Activated CD8-positive, alpha-beta T cell treated with anti-CD3 and anti-CD28 coated beads for 36 hours (primary cell): ENCODE measurements at regions not wholly inside any gene's neighbourhood (a gene's known extent, or its start where the extent isn't known, plus 50 kb on each side); places are given as distances from the start of the nearest gene placed in this dataset.

ENCODE experiments used
- ATAC-seq: fragments of 200-7000 bp; cut with Tn5 transposase; one replicate; pipeline ENCODE4 v1.10.0; 2021; ENCODE audit warnings: mild to moderate bottlenecking, moderate library complexity
- CTCF ChIA-PET: fragments of 350-600 bp; sonication (Branson Sonifier 250); formaldehyde crosslinking; loops from one replicate; lab custom pipeline; 2021; ENCODE audit warnings: antibody characterized with exemption; lab: Charles Lee
- POLR2A ChIA-PET: fragments of 350-600 bp; sonication (Branson Sonifier 250); formaldehyde crosslinking; loops from one replicate; lab custom pipeline; 2021; ENCODE audit warnings: antibody characterized with exemption; lab: Charles Lee
- DNase-seq: peaks from one replicate; pipeline ENCODE4 v3.0.0-alpha.2; 2020
- H3K27ac Mint-ChIP-seq: one replicate; pipeline ENCODE4 v1.8.0; 2021; ENCODE audit warnings: mild to moderate bottlenecking, mixed read lengths
- H3K27me3 Mint-ChIP-seq: one replicate; pipeline ENCODE4 v1.8.0; 2021; ENCODE audit warnings: mixed read lengths
- H3K36me3 Mint-ChIP-seq: one replicate; pipeline ENCODE4 v1.8.0; 2021; ENCODE audit warnings: low read depth, mixed read lengths
- H3K4me1 Mint-ChIP-seq: one replicate; pipeline ENCODE4 v1.8.0; 2021; ENCODE audit warnings: low read depth, mixed read lengths
- H3K4me3 Mint-ChIP-seq: one replicate; pipeline ENCODE4 v1.8.0; 2021; ENCODE audit warnings: mild to moderate bottlenecking, moderate library complexity, mixed read lengths
- H3K9me3 Mint-ChIP-seq: one replicate; pipeline ENCODE4 v1.8.0; 2021; ENCODE audit warnings: mixed read lengths
- CTCF ChIP-seq: fragments of 200-600 bp; IDR thresholded peaks from one replicate; pipeline ENCODE4 v1.8.0; 2022; ENCODE audit warnings: antibody characterized with exemption, mild to moderate bottlenecking
- intact Hi-C: fragments of 100-400 bp; cut with micrococcal nuclease; formaldehyde crosslinking; loops from one replicate; pipeline ENCODE4 v1.10.0; 2022

GRCh38 chr21:29423099-29423870 is 124.6 kb downstream of the BACH1 start:
- ATAC-seq, result no peak
- CTCF ChIA-PET, result interaction anchor here (0.7 to 1.2 kb wide), 4 partner anchors 14 to 50 kb away, joined by 3 to 5 read pairs (median 4); no protein-coding TSS in a partner anchor

GRCh38 chr21:29424728-29425127 is 126.0 kb downstream of the BACH1 start:
- ChIA-PET POLR2A (no interaction called here), CTCF (interaction anchor here (1.2 kb wide), 1 partner anchor 15 kb away, joined by 3 read pairs; no protein-coding TSS in a partner anchor)
- no peak for ATAC-seq
- Mint-ChIP-seq H3K27ac (no peak overlapping the region), H3K27me3 (no peaks in the 10 kb centered on the region), H3K4me1 (peaks cover 7% of the 10 kb centered on the region), H3K36me3 (peaks cover under 1% of the 10 kb centered on the region), H3K9me3 (peaks cover under 1% of the 10 kb centered on the region), H3K4me3 (no peak overlapping the region)
- no peak for DNase-seq
- TF ChIP-seq CTCF, result no peak
- intact Hi-C loops, result no loop called here

More at GRCh38 chr21:29423099-29423870, 124.6 kb downstream of the BACH1 start:
- peaks cover 2% of the 10 kb centered on the region for H3K36me3 Mint-ChIP-seq
- no peak for TF ChIP-seq CTCF
- no peak overlapping the region for H3K4me3 Mint-ChIP-seq
- no peaks in the 10 kb centered on the region for H3K27me3 Mint-ChIP-seq
- DNase-seq, result no peak
- H3K4me1 Mint-ChIP-seq, result peaks cover 13% of the 10 kb centered on the region
- no peak overlapping the region for H3K27ac Mint-ChIP-seq
- H3K9me3 Mint-ChIP-seq, result peaks cover 2% of the 10 kb centered on the region
- POLR2A ChIA-PET, result interaction anchor here (0.6 kb wide), 1 partner anchor 124 kb away, joined by 3 read pairs; no protein-coding TSS in a partner anchor
- intact Hi-C loops, result no loop called here

DNA sequence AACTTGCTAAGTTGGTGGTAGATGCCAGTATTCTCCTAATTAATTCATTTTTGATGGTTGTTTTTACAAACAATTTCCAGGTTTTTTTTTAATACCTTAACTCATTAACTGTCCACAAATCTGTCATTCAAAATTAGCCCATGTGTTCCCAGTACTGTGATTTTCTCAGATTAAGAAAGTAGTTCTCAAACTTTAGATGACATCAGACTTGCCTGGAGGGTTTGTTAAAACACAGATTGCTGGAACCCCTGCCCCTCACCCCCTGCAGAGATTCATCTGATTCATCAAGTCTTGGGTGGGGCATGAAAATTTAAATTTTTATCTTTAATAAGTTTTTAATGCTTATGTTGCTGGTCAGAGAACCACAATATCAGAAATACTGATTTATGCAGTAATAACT is 130.5 kb downstream of the BACH1 start:
- CTCF ChIA-PET, result no interaction called here
- TF ChIP-seq CTCF, result no peak
- Mint-ChIP-seq H3K27me3 (no peaks in the 10 kb centered on the region), H3K36me3 (peaks cover 2% of the 10 kb centered on the region), H3K4me1 (peaks cover 15% of the 10 kb centered on the region), H3K9me3 (peaks cover 2% of the 10 kb centered on the region), H3K27ac (no peak overlapping the region), H3K4me3 (no peak overlapping the region)
- DNase-seq (no peak), ATAC-seq (no peak)
- POLR2A ChIA-PET, result no interaction called here
- intact Hi-C loops, result no loop called here

GRCh38 chr21:29430030-29430429 is 131.3 kb downstream of the BACH1 start:
- DNase-seq, result no peak
- no peak for TF ChIP-seq CTCF
- no peaks in the 10 kb centered on the region for H3K27me3 Mint-ChIP-seq
- peaks cover 19% of the 10 kb centered on the region for H3K4me1 Mint-ChIP-seq
- no peak overlapping the region for H3K4me3 Mint-ChIP-seq
- intact Hi-C loops, result no loop called here
- CTCF ChIA-PET, result interaction anchor here (0.7 to 1.0 kb wide), 2 partner anchors 19 to 54 kb away, joined by 3 read pairs; no protein-coding TSS in a partner anchor
- POLR2A ChIA-PET, result no interaction called here
- H3K36me3 Mint-ChIP-seq, result peaks cover 8% of the 10 kb centered on the region
- H3K27ac Mint-ChIP-seq, result no peak overlapping the region
- H3K9me3 Mint-ChIP-seq, result peaks cover 8% of the 10 kb centered on the region
- ATAC-seq, result no peak

- intact Hi-C loops, result no loop called here
- peaks cover 8% of the 10 kb centered on the region for H3K36me3 Mint-ChIP-seq
- TF ChIP-seq CTCF, result no peak
- H3K9me3 Mint-ChIP-seq, result peaks cover 8% of the 10 kb centered on the region
- peaks cover 21% of the 10 kb centered on the region for H3K4me1 Mint-ChIP-seq
- ATAC-seq (no peak), DNase-seq (no peak)
- ChIA-PET POLR2A (no interaction called here), CTCF (interaction anchor here (0.7 to 1.0 kb wide), 3 partner anchors 19 to 59 kb away, joined by 3 read pairs; no protein-coding TSS in a partner anchor)
- H3K27me3 Mint-ChIP-seq, result no peaks in the 10 kb centered on the region
- no peak overlapping the region for H3K27ac Mint-ChIP-seq
- H3K4me3 Mint-ChIP-seq, result no peak overlapping the region
Observed at GRCh38 chr21:29430576-29430975, 131.9 kb downstream of the BACH1 start.
